ENCODE measurements at regions not wholly inside any gene's neighbourhood (a gene's known extent, or its start where the extent isn't known, plus 50 kb on each side); places are given as distances from the start of the nearest gene placed in this dataset.

- no peak for DNase-seq (ENCODE audit: low read depth)
Measured at GRCh38 chr2:2641541-2642410, 310.7 kb upstream of the MYT1L start.

- DNase-seq (ENCODE audit: low read depth) = no peak
Measured at GRCh38 chr2:2640818-2641217, 309.7 kb upstream of the MYT1L start.

- no peak for DNase-seq (ENCODE audit: low read depth)
Measured at GRCh38 chr2:2640371-2640770, 309.3 kb upstream of the MYT1L start.

- no peak for DNase-seq (ENCODE audit: low read depth)
Measured at GRCh38 chr2:2639251-2640139, 308.4 kb upstream of the MYT1L start.

- no peak for DNase-seq (ENCODE audit: low read depth)
Measured at GRCh38 chr2:2638547-2639220, 307.6 kb upstream of the MYT1L start.

- no peak for DNase-seq (ENCODE audit: low read depth)
Measured at GRCh38 chr2:2636813-2637212, 305.7 kb upstream of the MYT1L start.

- no peak for DNase-seq (ENCODE audit: low read depth)
Measured at GRCh38 chr2:2635025-2635528, 304.0 kb upstream of the MYT1L start.

- DNase-seq (ENCODE audit: low read depth) = no peak
Measured at GRCh38 chr2:2633017-2633416, 301.9 kb upstream of the MYT1L start.

- DNase-seq (ENCODE audit: low read depth) = no peak
Measured at GRCh38 chr2:2623939-2624338, 292.9 kb upstream of the MYT1L start.

- DNase-seq (ENCODE audit: low read depth) = no peak
Measured at GRCh38 chr2:2621855-2622254, 290.8 kb upstream of the MYT1L start.

GRCh38 chr2:2620604-2621003, 289.5 kb upstream of the MYT1L start:
- DNase-seq (ENCODE audit: low read depth) = no peak

- DNase-seq (ENCODE audit: low read depth) = no peak
Measured at GRCh38 chr2:2619995-2620394, 288.9 kb upstream of the MYT1L start.

- no peak for DNase-seq (ENCODE audit: low read depth)
Measured at GRCh38 chr2:2614452-2614851, 283.4 kb upstream of the MYT1L start.

GRCh38 chr2:2613279-2614199, 282.5 kb upstream of the MYT1L start:
- DNase-seq (ENCODE audit: low read depth) = peak; percentile 7

GRCh38 chr2:2610751-2611150, 279.7 kb upstream of the MYT1L start:
- DNase-seq (ENCODE audit: low read depth) = no peak

- DNase-seq (ENCODE audit: low read depth) = no peak
Measured at GRCh38 chr2:2600366-2600765, 269.3 kb upstream of the MYT1L start.

GRCh38 chr2:2599441-2599840, 268.4 kb upstream of the MYT1L start:
- DNase-seq (ENCODE audit: low read depth) = no peak

GRCh38 chr2:2597712-2598111, 266.6 kb upstream of the MYT1L start:
- DNase-seq (ENCODE audit: low read depth) = no peak

GRCh38 chr2:2591542-2591940, 260.5 kb upstream of the MYT1L start:
- no peak for DNase-seq (ENCODE audit: low read depth)

- no peak for DNase-seq (ENCODE audit: low read depth)
Measured at GRCh38 chr2:2590841-2591541, 259.9 kb upstream of the MYT1L start.

GRCh38 chr2:2590141-2590540, 259.1 kb upstream of the MYT1L start:
- DNase-seq (ENCODE audit: low read depth) = no peak

All from GM04503 (cell line).